Kidney tubule cell (primary cell): ENCODE measurements at regions not wholly inside any gene's neighbourhood (a gene's known extent, or its start where the extent isn't known, plus 50 kb on each side); places are given as distances from the start of the nearest gene placed in this dataset.
A peak's percentile ranks its signal among the peaks of the same experiment; 100 is the strongest.

Experiments used
- DNase-seq: peaks from one replicate; pipeline ENCODE4 v3.0.0-alpha.2; 2018; ENCODE audit warnings: low spot score

DNA sequence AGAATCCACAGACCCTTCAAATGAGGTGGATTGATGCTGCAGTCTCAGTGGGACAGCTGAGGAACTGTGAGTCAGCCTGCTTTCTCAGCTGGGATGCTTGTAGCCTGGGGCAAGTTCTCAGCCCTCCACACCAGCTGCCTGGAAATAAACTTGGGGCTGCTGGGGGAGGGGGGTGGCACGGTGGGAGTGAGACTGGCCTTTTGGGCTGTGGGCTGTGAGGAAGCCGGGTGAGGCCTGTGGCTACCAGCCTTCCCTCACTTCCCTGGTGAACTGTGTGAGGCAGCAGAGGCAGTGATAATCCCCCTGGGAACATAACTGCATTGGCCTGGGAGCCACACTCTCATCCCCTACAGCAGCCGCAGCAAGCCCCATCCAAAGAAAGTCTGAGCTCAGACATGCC, 114.5 kb upstream of the GUCY1A1 start:
- no peak for DNase-seq

DNA sequence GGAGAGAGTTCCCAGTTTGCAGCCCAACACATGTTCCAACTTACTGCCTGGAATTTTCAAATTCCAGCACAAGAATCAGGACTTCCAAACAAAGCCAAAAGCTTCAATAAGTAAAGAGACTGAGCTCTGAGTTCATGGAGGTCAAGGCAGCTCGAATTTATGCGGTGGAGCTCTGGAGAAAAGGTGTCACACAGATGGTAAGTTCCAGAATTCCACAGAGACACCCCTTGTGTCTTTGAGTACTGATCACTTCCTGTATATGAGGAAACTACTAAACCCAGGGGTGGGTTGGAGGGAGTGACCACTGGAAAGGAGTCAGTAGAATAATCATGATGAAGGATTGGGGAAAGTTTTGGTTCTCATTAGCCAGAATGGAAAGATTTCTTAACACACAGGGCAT, 118.5 kb upstream of the GUCY1A1 start:
- DNase-seq = peak; percentile 6

DNA sequence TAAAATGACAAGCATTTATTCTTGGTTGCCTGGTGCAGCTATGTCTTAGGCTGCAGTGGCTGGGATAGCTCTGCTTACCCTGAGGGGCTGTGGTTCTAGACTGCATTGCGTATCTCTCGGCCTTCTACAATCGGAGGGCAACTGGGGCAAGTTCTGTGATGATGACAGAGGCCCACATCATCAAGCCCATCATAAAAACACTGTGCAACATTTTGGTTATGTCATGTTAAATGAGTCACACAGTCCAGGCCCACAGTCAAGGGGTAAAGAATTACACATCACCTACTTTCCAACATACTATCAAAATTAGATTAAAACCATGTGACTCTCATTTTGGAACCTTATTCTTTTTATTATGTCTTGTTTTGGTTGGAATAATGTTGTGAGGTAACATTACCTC, 120.2 kb upstream of the GUCY1A1 start:
- no peak for DNase-seq

DNA sequence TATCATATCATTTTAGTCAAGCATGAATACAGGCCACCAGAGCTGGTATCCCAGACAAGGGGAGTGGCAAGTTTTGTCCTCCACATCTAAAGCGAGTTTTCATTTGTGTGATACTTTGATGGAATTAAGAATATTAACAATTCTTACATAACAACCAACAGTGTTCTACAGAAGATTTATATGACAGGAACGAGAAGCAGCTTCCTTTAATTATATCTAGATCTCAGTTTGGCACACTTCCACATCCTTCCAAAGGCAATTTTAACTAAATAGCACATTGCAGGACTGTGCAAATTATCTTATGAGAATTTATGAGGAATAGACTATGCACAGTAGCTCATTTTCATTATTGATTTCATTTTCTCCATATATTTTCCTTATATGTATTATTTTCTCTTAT, 121.2 kb upstream of the GUCY1A1 start:
- no peak for DNase-seq

DNA sequence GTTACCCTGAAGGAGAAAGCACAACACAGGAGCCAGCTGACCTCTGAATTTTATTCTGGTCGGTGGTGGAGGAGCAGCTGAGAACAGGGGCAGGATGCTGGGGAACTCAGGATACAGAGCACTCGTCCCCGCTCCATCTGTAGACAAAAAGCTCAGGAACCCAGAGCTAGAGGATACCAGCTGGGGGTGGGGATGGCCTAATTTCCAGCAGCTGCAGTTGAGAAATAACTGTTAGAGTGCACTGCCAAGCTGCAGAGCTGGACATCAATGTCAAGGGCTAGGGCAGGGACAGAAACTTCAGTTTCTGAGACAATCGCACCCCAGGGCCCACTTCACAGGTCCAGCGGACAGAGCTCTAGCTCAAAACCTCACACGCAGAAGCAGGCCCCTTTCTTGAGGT, 122.1 kb upstream of the GUCY1A1 start:
- DNase-seq = no peak

DNA sequence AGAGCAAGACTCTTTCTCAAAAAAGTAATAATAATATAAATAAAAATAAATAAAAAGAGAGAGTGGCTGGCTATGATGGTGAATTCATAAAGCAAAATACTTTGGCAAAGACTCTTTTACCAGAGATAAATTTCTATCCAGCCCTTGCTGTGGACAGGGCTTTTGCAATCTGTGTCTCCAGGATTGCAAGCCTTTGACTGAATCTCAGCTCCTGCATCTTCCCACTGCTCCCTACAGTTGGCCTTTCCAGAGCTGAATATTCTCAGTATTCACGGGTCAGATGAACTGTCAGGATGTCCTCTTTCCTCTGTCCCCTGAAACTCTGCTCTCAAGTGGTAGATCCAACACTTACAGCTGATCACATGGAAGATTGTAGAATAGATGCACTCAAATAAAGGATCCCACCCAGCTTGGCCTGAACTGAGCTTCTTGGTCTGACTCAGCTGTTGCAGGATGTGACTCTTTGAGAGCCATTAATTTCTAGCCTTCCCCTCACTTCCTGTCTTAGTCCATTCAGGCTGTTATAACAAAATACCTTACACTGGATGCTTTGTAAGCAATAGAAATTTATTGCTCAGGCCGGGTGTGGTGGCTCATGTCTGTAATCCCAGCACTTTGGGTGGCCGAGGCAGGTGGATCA, 123.4 kb upstream of the GUCY1A1 start:
- peak; percentile 85 for DNase-seq

DNA sequence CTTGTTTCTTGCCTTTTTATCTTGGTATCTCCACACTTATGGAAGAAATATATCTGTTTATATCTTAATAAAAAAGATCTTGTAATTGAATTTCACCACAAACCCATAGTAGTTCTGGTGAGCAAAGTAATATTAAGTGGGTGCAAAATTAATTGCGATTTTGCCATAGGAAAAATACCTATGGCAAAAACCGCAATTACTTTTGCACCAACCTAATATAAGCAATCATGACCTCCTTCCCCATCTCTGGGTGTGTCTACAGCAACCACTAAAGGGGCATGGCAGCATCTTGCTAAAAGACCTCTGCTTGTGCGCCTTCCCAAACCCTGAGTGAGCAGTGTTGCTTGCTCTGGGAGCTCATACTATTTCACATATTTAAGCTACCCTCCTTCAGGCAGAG, 124.2 kb upstream of the GUCY1A1 start:
- no peak for DNase-seq

DNA sequence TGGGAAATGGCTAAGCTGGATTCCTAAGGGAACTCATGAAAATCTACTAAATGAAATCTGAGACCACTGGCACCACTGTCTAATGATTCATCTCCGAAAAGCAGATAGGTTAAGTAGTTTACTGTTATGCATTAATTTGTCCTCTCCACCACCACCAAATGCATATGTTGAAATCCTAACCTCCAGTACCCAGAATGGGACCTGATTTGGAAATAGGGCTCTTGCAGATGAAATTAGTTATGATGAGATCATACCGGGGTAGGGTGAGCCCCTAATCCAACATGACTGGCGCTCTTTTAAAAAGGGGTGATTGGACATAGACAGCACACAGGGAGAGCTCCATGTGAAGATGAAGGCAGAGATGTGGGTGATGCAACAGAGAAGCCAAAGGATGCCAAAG, 124.9 kb upstream of the GUCY1A1 start:
- no peak for DNase-seq

DNA sequence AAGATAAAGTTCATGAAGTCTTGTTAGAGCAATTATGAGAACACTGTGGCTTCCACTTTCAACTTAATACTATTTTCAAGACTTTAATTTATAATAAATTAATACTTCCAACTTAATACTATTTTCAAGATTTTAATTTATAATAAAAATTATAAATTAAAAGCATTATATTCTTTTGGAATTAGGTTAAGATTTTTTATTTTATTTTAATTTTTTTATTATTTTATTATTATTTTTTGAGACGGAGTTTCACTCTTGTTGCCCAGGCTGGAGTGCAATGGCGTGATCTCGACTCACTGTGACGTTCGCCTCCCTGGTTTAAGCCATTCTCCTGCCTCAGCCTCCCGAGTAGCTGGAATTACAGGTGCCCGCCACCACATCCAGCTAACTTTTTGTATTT, 126.0 kb upstream of the GUCY1A1 start:
- no peak for DNase-seq

DNA sequence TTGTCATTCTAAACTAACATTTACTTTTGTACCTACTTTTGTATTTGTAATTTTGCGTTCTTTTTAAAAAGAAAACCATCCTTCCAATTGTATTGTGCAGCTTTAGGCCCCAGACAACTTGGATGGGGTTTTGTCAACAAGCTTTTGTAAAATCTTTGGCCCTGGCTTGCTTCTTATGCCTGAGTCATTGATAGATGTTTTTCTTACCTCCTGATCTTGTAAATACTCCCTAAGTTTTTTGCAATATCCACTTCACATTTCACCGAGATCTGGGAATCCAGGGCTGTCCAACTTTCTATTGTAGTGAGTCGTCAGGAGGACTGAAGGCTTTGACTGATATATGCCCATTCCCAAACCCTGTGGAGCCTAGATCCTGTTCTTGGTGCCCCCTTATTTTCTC, 126.9 kb upstream of the GUCY1A1 start:
- peak; percentile 41 for DNase-seq

DNA sequence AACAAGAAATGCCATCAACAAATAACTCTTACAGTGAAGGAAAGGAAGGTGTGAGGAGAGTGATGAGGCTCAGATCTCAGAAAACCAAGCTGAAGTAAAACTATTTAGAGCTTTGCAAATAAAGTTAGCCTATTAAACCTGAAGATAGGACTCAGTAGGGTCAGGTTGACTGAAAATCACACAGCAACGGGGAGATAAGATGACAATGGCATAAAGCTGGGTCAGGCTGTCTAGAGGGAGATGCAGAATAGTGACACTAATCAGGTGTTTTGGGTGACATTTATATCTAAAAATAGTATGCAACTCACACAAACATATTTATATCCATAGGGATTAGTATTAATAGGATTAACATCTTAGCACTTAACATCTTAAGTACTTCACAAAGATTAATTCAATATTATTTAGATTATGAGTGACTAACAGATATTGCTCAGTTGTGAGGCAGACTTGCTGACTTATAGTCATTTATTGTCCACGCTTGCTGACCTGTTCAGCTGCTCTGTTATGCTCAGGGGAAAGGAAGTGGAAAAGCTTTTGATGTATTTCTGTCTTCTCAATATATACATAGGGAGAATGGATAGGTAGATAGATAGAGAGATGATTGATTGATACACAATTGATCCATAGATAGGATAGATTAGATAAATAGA, 130.7 kb upstream of the GUCY1A1 start:
- DNase-seq = no peak

DNA sequence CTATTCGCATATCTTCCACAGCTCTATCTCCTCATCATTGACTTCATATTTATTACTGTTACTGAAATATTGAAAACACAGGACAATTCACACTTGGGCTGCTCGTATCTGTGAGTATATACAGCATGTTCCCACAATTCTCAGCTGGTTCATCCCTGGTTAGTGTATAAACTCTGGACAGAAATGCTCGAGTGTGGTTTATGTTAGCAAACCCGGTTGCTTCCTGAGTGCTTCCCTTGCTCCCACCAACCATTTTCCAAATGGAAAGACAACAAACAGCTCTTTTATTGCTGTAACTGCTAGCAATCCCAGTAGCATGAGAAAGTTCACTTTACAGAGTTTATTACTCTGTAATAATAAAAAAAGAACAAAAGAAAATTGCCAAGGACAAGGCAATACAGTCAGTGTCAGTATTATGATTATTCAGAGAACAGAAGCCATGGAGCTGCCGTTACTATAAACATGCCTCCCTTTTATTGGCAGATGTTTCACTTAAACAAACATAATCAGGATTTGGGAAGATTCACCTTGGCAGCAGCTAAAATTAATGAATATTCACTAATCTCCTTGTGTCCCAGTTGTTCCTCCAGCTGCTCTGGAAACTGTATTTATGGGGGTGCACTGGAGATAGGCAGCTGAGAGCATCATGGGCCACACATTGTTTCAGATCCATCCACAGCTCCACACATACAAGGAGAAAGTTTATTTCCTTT, 134.1 kb upstream of the GUCY1A1 start:
- no peak for DNase-seq

DNA sequence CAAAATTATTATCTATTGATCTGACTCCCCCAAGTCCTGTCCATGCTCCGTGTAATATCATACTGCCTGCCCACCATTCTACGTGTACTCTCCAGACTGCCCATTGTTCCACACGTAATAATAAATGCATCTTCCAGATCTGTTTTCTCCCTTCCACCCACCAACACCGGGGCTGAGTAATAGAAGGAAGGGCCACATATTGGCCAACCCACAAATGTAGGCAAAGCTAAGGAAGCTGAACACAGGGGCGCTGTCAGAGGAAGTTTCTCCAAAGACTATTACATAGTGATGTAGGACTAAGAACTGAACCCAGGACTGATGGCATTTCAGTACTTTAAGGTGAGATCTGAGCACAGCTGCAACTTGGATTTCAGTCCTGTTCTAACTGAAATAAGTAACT, 135.8 kb upstream of the GUCY1A1 start:
- no peak for DNase-seq

DNA sequence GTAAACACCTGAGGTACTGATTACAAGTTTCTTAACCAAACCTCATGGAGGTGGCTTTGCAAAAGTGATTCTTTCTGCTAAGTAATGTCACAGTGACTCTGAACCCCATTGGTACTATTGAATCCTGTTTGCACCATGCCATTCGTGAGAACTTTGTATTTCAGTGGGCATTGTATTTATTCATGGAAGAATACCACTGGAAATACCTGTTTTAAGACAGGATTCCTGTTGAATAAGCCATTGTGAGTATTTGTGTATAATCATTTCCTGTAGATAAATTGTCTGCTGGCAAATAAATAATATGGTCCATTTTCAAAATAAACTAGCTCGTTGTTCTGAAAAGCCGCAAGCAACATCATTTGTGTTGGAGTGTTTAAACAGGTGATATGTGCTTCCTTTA, 136.4 kb upstream of the GUCY1A1 start:
- no peak for DNase-seq

DNA sequence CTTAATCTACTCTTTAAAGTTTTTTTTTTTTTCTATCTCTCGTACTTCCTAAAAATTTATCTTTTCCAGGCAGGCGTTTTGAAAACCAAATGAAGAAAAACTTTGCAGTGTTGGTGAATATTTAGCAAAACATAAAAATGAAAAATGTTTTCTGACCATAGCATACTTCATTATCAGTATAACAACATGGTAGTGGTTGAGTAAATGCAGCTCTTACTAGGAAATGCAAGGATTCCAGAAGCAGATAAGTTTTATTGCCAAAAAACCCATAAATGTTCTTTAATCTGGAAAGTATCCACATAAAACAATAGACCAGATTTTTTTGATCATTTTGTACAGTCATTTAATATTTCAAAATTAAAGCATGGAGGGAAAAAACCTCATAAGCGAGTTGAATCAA, 136.9 kb upstream of the GUCY1A1 start:
- no peak for DNase-seq

DNA sequence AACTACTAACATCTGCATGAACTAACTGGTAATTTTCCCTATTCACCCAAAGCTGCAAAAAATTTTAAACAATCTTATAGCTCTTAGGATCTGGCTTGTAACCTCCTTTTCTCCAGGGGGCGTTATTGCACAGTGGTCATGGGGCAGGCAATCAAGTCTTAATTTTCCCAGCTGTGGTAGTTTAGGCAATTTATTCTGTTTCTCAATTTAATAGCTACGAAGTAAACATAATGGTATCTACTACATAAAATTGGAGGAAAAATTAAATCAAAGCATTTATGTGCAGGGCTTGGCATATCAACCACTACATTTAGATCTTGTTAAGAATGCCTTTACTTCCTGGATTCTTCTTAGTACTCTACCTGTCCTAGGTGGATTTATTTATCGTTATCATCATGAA, 137.4 kb upstream of the GUCY1A1 start:
- peak; percentile 31 for DNase-seq

DNA sequence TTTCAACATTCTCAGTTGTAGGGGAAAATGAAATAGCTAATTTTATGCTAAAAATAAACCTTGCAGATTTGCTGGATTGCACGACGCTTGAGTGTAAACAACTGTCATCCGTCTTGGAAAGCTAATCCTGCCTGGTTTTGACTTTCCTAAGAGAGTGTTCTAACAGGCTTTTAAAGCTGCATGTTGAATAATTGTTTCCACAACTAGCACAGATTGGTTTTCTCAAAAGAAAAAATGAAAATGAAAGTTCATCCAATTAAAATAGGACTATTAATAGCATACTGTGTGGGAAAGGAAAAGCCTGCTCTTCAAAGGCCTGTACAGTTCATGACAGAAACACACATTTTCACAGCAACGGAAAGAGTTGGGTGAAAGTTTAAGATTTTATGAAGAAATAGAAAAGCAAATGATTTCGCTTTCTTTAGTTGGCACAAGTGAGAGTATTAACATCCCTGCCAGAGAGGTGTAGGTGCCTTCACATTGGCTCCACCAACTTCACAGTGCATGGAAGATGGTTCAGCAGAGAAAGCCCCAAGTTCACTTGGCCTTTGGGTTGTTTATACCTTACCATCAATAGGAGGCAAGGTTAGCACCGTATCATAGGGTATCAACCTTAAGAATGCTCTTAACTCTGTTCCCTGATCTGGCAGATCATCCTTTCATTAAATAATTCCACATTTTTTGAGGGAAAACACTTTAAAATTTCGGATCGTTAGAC, 140.0 kb upstream of the GUCY1A1 start:
- no peak for DNase-seq

DNA sequence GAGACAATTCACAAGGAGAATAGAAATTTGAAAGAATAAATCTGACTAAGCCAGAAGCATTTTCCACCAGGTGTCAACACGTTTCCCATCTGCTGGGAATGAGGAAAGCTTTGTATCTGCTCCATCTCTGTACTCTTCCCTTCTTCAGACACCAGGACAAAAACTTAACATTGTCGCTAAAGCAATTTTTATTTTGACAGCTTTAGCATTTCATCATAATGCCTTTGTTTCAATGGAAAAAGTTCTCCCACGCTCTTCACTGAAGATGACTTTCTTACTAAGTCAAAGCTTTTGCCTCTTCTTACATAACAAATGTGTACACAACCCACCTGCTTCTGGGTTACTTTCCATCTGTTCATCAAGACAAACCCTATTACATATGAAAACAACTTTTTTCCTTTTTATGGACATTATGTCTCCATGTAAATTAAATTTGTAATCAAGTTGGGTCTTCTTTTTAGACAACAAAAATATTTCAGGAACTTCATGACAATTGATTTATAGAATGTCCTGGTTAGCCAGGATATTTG, 141.7 kb upstream of the GUCY1A1 start:
- no peak for DNase-seq

DNA sequence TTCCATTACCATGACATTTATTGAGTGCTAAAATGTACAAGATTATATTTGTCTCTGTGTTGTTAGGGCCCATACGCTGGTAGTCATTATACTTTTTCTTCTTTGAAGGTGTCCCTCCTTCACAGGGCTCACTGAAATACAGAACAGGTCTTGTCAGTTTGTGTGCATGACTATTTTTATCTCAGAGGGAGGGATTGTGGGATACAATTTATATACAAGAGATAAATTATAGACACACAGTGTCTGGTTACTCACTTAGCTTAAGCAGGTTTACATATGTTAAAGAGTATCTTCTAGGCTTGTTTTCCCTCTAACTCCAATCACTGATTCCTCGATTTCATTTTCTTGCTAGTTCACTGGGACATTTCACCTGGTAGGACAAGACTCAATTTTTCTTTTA, 143.3 kb upstream of the GUCY1A1 start:
- DNase-seq = no peak

DNA sequence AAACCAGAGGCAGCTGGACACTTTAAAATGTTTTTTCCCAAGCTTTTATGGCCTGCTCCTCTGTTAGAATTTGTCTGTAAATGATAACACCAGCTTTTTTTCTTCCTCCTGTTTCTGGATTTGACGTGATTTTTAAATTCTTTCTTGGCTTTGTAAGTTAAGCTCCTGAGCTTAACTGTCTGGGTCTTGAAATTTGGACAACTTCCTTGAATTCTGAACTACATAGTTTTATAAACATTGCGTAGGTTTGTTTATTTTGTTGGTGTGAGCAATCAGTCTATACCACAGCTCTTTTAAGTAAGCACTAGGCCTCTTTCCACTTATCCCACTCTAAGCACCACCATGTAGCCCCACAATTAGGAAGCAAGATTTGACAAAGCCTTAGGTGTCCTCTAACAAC, 144.4 kb upstream of the GUCY1A1 start:
- DNase-seq = no peak

DNA sequence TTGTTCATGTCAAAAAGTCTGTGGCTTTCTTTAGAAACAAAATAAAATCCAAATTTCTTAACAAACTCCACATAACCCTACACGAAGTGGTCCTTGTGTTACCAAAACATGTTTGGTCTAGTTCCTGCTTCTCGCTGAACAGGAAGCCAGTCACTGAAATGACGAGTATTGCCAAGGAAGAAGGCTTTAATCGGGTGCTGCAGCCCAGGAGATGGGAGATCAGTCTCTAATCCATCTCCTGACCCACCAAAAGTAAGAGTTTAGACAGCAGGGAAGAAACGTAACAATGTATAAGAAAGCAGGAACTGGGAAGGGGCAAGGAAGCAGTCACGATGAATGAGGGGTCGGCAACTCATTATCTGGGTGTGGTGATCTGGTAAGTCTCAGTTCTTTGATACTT, 144.6 kb upstream of the MAP9 start:
- DNase-seq = no peak

DNA sequence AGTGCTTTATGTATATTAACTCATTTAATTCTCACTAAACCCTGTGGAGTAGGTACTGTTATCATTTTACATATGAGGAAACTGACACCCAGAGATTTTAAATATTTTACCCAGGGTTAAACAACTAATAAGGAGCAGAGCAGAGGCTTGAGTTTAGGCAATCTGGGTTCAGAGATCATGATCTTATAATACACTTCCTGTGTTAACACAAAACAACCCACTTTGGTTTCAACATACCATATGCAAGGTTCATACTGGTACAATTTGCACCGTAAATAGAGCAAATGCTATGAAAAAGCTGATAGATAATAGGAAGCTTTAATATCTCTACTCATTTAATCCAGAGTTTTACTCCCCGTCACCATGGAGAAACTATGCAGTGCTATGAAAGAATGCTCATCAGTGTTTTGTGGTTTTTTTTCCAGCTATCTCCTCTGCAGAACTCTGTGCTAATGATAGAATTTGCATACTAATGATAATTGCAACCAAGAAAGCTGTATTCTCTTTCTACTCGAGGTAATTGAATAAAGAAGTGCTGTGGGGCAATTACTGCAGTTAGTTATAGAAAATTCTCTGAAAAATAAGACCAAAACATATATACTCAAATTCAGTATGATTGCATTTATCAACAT, 138.8 kb upstream of the MAP9 start:
- no peak for DNase-seq
